ENCODE measurements at regions not wholly inside any gene's neighbourhood (a gene's known extent, or its start where the extent isn't known, plus 50 kb on each side); places are given as distances from the start of the nearest gene placed in this dataset.

DNA sequence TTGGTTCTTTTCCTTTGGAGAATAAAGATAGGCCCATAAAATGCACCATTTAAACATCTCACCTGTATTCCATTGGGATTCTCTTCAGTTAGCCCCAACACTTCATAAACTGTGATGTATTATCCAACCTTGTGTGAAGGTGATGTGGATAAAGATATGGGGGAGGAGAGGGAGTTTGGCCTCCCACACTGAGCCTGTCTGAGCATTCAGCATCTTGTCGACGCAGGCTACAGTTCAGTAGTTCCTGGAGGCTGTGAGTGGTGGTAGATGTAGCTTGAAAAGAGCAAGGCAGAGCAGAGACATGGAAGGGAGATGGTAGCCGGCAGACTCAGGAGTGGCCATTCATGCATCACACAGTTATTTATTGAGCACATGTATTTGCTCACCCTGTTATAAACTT lies 292.4 kb upstream of the PITX2 start:
- no peaks in the 10 kb centered on the region for H3K36me3 ChIP-seq (ENCODE audit: control insufficient read depth, insufficient read depth, low read length)
- intact Hi-C loops (cut with micrococcal nuclease) (no loop called here), in situ Hi-C loops (cut with MboI) (no loop called here)
- H3K27ac ChIP-seq (ENCODE audit: extremely low read depth, low read depth, low read length): no peak overlapping the region
- H3K4me3 ChIP-seq: no peak overlapping the region
- TF ChIP-seq RFX7 (CRISPR knock-in tag; IDR thresholded peaks at IDR 0.05): no peak
- TF ChIP-seq SNIP1 (IDR thresholded peaks at IDR 0.05; ENCODE audit: low read depth): no peak
- no peak for TF ChIP-seq OTX1 (CRISPR knock-in tag; IDR thresholded peaks at IDR 0.05)
- TF ChIP-seq CHD4 (IDR thresholded peaks at IDR 0.05; ENCODE audit: insufficient read depth, insufficient replicate concordance, low read depth, low read length, poor library complexity, severe bottlenecking): no peak
- 0% methylated on average over 3 of the region's 3 CpGs for WGBS (ENCODE audit: insufficient coverage, low coverage, missing lambda C conversion rate)
- FAIRE-seq: no peak
- peaks cover 2% of the 10 kb centered on the region; the same call in 1 of the 2 replicates for H3K9me3 ChIP-seq (replicated peaks; ENCODE audit: control insufficient read depth, insufficient read depth, low read depth, low read length)
- no peaks in the 10 kb centered on the region for H3K27me3 ChIP-seq (ENCODE audit: control insufficient read depth in 2 of 2, insufficient read depth in 2 of 2, low read length in 2 of 2)
- DNase-seq (ENCODE audit: extremely low read depth in 1 of 4, low spot score in 3 of 4): no peak
- no TSS peak for BruUV-seq (replicated peaks)
- no peaks in the 10 kb centered on the region for H3K4me1 ChIP-seq (replicated peaks in 1 of 2; ENCODE audit: control insufficient read depth in 2 of 2, insufficient read depth in 2 of 2, low read length in 2 of 2)
- H3K9me1 ChIP-seq (ENCODE audit: control insufficient read depth, insufficient read depth, low read length): no peaks in the 10 kb centered on the region
- no peak overlapping the region for H3K9ac ChIP-seq (ENCODE audit: insufficient read depth in 1 of 2, low read depth in 2 of 2, low read length in 2 of 2)
- no peak for ATAC-seq
- no peaks in the 10 kb centered on the region for H4K20me1 ChIP-seq (replicated peaks; ENCODE audit: control insufficient read depth, insufficient read depth, low read length)
- H2AFZ ChIP-seq (ENCODE audit: low read depth, low read length): no peak overlapping the region
- ChIA-PET CTCF (ENCODE audit: low intra/inter-chr PET ratio) (no interaction called here), POLR2A (no interaction called here)
- H3K79me2 ChIP-seq (ENCODE audit: control insufficient read depth, insufficient read depth, low read length): no peaks in the 10 kb centered on the region
- H3K4me2 ChIP-seq (ENCODE audit: insufficient read depth, low read length): no peak overlapping the region

GRCh38 chr4:110916505-110916904 lies 293.6 kb upstream of the PITX2 start:
- TF ChIP-seq ZNF583 (CRISPR knock-in tag; IDR thresholded peaks at IDR 0.05): no peak
- no peak for TF ChIP-seq ILF3 (IDR thresholded peaks at IDR 0.05; ENCODE audit: borderline replicate concordance)
- no peak for TF ChIP-seq ZNF134 (CRISPR knock-in tag; conservative IDR thresholded peaks at IDR 0.05)
- no peak for TF ChIP-seq ZNF232 (CRISPR knock-in tag; IDR thresholded peaks at IDR 0.05)
- TF ChIP-seq SMC3 (conservative IDR thresholded peaks at IDR 0.05; ENCODE audit: insufficient read depth, low read depth, low read length): no peak
- no peak for TF ChIP-seq ZKSCAN3 (CRISPR knock-in tag; IDR thresholded peaks at IDR 0.05)
- no peak for TF ChIP-seq ZEB2 (IDR thresholded peaks at IDR 0.05)
- no peak for TF ChIP-seq ZNF282 (CRISPR knock-in tag; IDR thresholded peaks at IDR 0.05)
- TF ChIP-seq ZNF239 (CRISPR knock-in tag; IDR thresholded peaks at IDR 0.05): no peak
- TF ChIP-seq, protein P1, sequence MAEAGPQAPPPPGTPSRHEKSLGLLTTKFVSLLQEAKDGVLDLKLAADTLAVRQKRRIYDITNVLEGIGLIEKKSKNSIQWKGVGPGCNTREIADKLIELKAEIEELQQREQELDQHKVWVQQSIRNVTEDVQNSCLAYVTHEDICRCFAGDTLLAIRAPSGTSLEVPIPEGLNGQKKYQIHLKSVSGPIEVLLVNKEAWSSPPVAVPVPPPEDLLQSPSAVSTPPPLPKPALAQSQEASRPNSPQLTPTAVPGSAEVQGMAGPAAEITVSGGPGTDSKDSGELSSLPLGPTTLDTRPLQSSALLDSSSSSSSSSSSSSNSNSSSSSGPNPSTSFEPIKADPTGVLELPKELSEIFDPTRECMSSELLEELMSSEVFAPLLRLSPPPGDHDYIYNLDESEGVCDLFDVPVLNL (CRISPR knock-in tag; IDR thresholded peaks at IDR 0.05; ENCODE audit: low read depth): no peak
- no peak for TF ChIP-seq HMGN3 (IDR thresholded peaks at IDR 0.05; ENCODE audit: borderline replicate concordance, extremely low read depth, insufficient read length, low read depth, low read length)
- TF ChIP-seq TARDBP (IDR thresholded peaks at IDR 0.05): no peak
- no peak for TF ChIP-seq EP300 (IDR thresholded peaks at IDR 0.05; ENCODE audit: low read length)
- no peak for TF ChIP-seq SMAD4 (CRISPR knock-in tag; conservative IDR thresholded peaks at IDR 0.05)
- TF ChIP-seq HNRNPL (IDR thresholded peaks at IDR 0.05; ENCODE audit: low read depth, low read length): no peak
- Histone ChIP-seq H3K4me1 (replicated peaks in 1 of 2; ENCODE audit: control insufficient read depth in 2 of 2, insufficient read depth in 2 of 2, low read length in 2 of 2) (no peaks in the 10 kb centered on the region), H3K9me1 (ENCODE audit: control insufficient read depth, insufficient read depth, low read length) (no peaks in the 10 kb centered on the region), H3K36me3 (ENCODE audit: control insufficient read depth, insufficient read depth, low read length) (no peaks in the 10 kb centered on the region), H3K27ac (ENCODE audit: extremely low read depth, low read depth, low read length) (no peak overlapping the region), H4K20me1 (replicated peaks; ENCODE audit: control insufficient read depth, insufficient read depth, low read length) (no peaks in the 10 kb centered on the region), H3K9ac (ENCODE audit: insufficient read depth in 1 of 2, low read depth in 2 of 2, low read length in 2 of 2) (no peak overlapping the region), H3K4me2 (ENCODE audit: insufficient read depth, low read length) (no peak overlapping the region), H3K79me2 (ENCODE audit: control insufficient read depth, insufficient read depth, low read length) (no peaks in the 10 kb centered on the region), H3K4me3 (no peak overlapping the region), H3K27me3 (ENCODE audit: control insufficient read depth in 2 of 2, insufficient read depth in 2 of 2, low read length in 2 of 2) (no peaks in the 10 kb centered on the region), H2AFZ (ENCODE audit: low read depth, low read length) (no peak overlapping the region), H3K9me3 (replicated peaks; ENCODE audit: control insufficient read depth, insufficient read depth, low read depth, low read length) (peaks cover 2% of the 10 kb centered on the region; the same call in 1 of the 2 replicates)
- WGBS (ENCODE audit: insufficient coverage, low coverage, missing lambda C conversion rate): 0% methylated on average over 2 of the region's 2 CpGs
- ATAC-seq: no peak
- intact Hi-C loops (cut with micrococcal nuclease): no loop called here
- FAIRE-seq: no peak
- no TSS peak for BruUV-seq (replicated peaks)
- ChIA-PET POLR2A (no interaction called here), CTCF (ENCODE audit: low intra/inter-chr PET ratio) (no interaction called here)
- DNase-seq (ENCODE audit: extremely low read depth in 1 of 4, low spot score in 3 of 4): no peak
- in situ Hi-C loops (cut with MboI): no loop called here
